HepG2 (cell line): ENCODE measurements at regions not wholly inside any gene's neighbourhood (a gene's known extent, or its start where the extent isn't known, plus 50 kb on each side); places are given as distances from the start of the nearest gene placed in this dataset.

Experiments used
- MAZ ChIP-seq, 2 experiments: sonication (generic) in 1 of 2; formaldehyde crosslinking in 1 of 2; IDR thresholded peaks; 2 replicates each; pipeline versions ENCODE4 v1.5.0 to v1.6.1; 2012 to 2020; ENCODE audit warnings: low read depth in 2 of 2, mild to moderate bottlenecking in 2 of 2, borderline replicate concordance in 1 of 2, improper control_type of control experiment in 1 of 2, low read length in 1 of 2, missing genetic modification reagents in 1 of 2, moderate library complexity in 1 of 2
- MXI1 ChIP-seq: IDR thresholded peaks from 3 replicates; pipeline ENCODE4 v1.6.1; 2012; ENCODE audit warnings: low read depth, low read length, inconsistent platforms, borderline replicate concordance
- POLR2A ChIP-seq, 2 experiments: IDR thresholded peaks; 2 replicates each; pipeline ENCODE4 v1.6.1; 2011; ENCODE audit warnings: low read depth in 2 of 2, low read length in 2 of 2, mild to moderate bottlenecking in 1 of 2, moderate library complexity in 1 of 2; ENCODE audit not compliant: insufficient read depth in 1 of 2
- YY1 ChIP-seq: IDR thresholded peaks from 2 replicates; pipeline ENCODE4 v1.6.1; 2011; ENCODE audit warnings: low read length, low read depth, moderate library complexity, mild to moderate bottlenecking; ENCODE audit not compliant: insufficient read depth, insufficient replicate concordance
- TF ChIP-seq, protein P1 (sequence below): sonication (generic); formaldehyde crosslinking; IDR thresholded peaks from 2 replicates; pipeline ENCODE4 v1.5.0; 2020; ENCODE audit warnings: mild to moderate bottlenecking, missing genetic modification reagents, moderate library complexity
- TF ChIP-seq, protein P2 (sequence below): sonication (generic); formaldehyde crosslinking; IDR thresholded peaks from 2 replicates; pipeline ENCODE4 v1.4.0; 2020; ENCODE audit warnings: missing genetic modification reagents

DNA sequence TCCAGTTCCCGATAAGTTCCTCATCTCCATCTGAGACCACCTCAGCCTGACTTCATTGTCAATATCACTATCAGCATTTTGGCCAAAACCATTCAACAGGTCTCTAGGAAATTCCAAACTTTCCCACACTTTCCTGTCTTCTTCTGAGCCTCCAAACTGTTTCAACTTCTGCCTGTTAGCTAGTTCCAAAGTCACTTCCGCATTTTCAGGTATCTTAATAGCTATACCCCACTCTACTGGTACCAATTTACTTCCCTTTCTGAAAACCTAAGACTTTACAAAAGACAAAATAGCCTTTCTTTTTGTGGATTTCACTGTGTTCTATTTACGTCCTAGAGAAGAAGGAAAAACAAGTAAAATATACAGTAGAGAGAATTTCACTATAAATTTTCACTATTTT is 147.0 kb upstream of the FMN2 start:
- TF ChIP-seq, protein P1, sequence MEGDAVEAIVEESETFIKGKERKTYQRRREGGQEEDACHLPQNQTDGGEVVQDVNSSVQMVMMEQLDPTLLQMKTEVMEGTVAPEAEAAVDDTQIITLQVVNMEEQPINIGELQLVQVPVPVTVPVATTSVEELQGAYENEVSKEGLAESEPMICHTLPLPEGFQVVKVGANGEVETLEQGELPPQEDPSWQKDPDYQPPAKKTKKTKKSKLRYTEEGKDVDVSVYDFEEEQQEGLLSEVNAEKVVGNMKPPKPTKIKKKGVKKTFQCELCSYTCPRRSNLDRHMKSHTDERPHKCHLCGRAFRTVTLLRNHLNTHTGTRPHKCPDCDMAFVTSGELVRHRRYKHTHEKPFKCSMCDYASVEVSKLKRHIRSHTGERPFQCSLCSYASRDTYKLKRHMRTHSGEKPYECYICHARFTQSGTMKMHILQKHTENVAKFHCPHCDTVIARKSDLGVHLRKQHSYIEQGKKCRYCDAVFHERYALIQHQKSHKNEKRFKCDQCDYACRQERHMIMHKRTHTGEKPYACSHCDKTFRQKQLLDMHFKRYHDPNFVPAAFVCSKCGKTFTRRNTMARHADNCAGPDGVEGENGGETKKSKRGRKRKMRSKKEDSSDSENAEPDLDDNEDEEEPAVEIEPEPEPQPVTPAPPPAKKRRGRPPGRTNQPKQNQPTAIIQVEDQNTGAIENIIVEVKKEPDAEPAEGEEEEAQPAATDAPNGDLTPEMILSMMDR (CRISPR knock-in tag): no peak
- TF ChIP-seq POLR2A (IDR thresholded peaks at IDR 0.05; ENCODE audit: insufficient read depth in 1 of 2, low read depth in 2 of 2, low read length in 2 of 2) (no peak), MAZ (IDR thresholded peaks at IDR 0.05; ENCODE audit: borderline replicate concordance, low read depth, low read length) (no peak), MAZ (CRISPR knock-in tag; IDR thresholded peaks at IDR 0.05; ENCODE audit: low read depth) (no peak), MXI1 (no peak), YY1 (no peak)
- TF ChIP-seq, protein P2, sequence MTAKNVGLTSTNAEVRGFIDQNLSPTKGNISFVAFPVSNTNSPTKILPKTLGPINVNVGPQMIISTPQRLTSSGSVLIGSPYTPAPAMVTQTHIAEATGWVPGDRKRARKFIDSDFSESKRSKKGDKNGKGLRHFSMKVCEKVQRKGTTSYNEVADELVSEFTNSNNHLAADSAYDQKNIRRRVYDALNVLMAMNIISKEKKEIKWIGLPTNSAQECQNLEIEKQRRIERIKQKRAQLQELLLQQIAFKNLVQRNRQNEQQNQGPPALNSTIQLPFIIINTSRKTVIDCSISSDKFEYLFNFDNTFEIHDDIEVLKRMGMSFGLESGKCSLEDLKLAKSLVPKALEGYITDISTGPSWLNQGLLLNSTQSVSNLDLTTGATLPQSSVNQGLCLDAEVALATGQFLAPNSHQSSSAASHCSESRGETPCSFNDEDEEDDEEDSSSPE (CRISPR knock-in tag): no peak
